K562 (cell line): ENCODE measurements at regions not wholly inside any gene's neighbourhood (a gene's known extent, or its start where the extent isn't known, plus 50 kb on each side); places are given as distances from the start of the nearest gene placed in this dataset.

Experiments
- ATAC-seq: fragments of 200-7000 bp; cut with Tn5 transposase; 3 replicates; pipeline ENCODE4 v1.9.1; 2020; ENCODE audit warnings: moderate library complexity
- BruUV-seq: library from RNA; stranded (reverse); fragments of 400-500 nt; replicated peaks from 2 replicates; lab custom pipeline; 2021; lab: Mats Ljungman, UMichigan
- CTCF ChIA-PET: fragments of 300-600 bp; formaldehyde crosslinking; extraction: SDS; loops from one replicate; lab custom pipeline; 2021; ENCODE audit warnings: low intra/inter-chr PET ratio; lab: Yijun Ruan, JAX
- POLR2A ChIA-PET: fragments of 300-600, 350-650 bp; sonication (Branson Sonifier 250); formaldehyde crosslinking; extraction: SDS; loops from one replicate; lab custom pipeline; 2021; ENCODE audit warnings: antibody characterized with exemption, inconsistent platforms; lab: Yijun Ruan, JAX
- DNase-seq, 4 experiments: peaks; one replicate each; pipeline versions ENCODE4 v3.0.0 to v3.0.0-alpha.2; 2011 to 2018; ENCODE audit warnings: low spot score in 3 of 4, mixed read lengths in 3 of 4; ENCODE audit errors: extremely low read depth in 1 of 4
- FAIRE-seq: peaks from 2 replicates; lab custom pipeline; 2011; peaks lifted over from hg19 to GRCh38; lab: Jason Lieb, UNC
- H2AFZ ChIP-seq: 2 replicates; pipeline ENCODE4 v1.6.0; 2011; ENCODE audit warnings: low read depth, low read length, control low read depth, inconsistent platforms
- H3K27ac ChIP-seq: fragments of 200-600 bp; 3 replicates; pipeline ENCODE4 v1.8.0; 2011; ENCODE audit warnings: low read depth, mild to moderate bottlenecking, control low read depth, inconsistent platforms, low read length, moderate library complexity, mixed read lengths; ENCODE audit errors: extremely low read depth
- H3K27me3 ChIP-seq, 2 experiments: fragments of 300-600 bp in 1 of 2; 2 replicates in 1 of 2; 3 replicates in 1 of 2; pipeline versions ENCODE4 v1.6.0 to v1.8.0; 2011; ENCODE audit warnings: inconsistent platforms in 2 of 2, low read length in 2 of 2, mild to moderate bottlenecking in 1 of 2, mixed read lengths in 1 of 2, moderate library complexity in 1 of 2; ENCODE audit not compliant: control insufficient read depth in 2 of 2, insufficient read depth in 2 of 2
- H3K36me3 ChIP-seq: fragments of 300-600 bp; 3 replicates; pipeline ENCODE4 v1.8.0; 2011; ENCODE audit warnings: mild to moderate bottlenecking, low read length, inconsistent platforms; ENCODE audit not compliant: control insufficient read depth, insufficient read depth
- H3K4me1 ChIP-seq, 2 experiments: fragments of 200-600 bp in 1 of 2; replicated peaks in 1 of 2; 2 replicates in 1 of 2; 3 replicates in 1 of 2; pipeline versions ENCODE4 v1.5.1 to v1.8.0; 2011; ENCODE audit warnings: inconsistent platforms in 2 of 2, low read length in 2 of 2, mild to moderate bottlenecking in 1 of 2, mixed read lengths in 1 of 2, moderate library complexity in 1 of 2; ENCODE audit not compliant: control insufficient read depth in 2 of 2, insufficient read depth in 2 of 2
- H3K4me2 ChIP-seq: 2 replicates; pipeline ENCODE4 v1.6.1; 2011; ENCODE audit warnings: low read length, control low read depth, inconsistent platforms, mixed read lengths; ENCODE audit not compliant: insufficient read depth
- H3K4me3 ChIP-seq: fragments of 200-600 bp; sonication (generic), shearing (Covaris generic); 2 replicates; pipeline ENCODE4 v1.5.1; 2016; ENCODE audit warnings: control low read depth, inconsistent platforms
- H3K79me2 ChIP-seq: fragments of 200-600 bp; 3 replicates; pipeline ENCODE4 v1.8.0; 2011; ENCODE audit warnings: low read length, inconsistent platforms; ENCODE audit not compliant: control insufficient read depth, insufficient read depth
- H3K9ac ChIP-seq, 2 experiments: 2 replicates each; pipeline versions ENCODE4 v1.6.0 to v1.6.1; 2011; ENCODE audit warnings: low read depth in 2 of 2, low read length in 2 of 2, control low read depth in 1 of 2, inconsistent platforms in 1 of 2, mild to moderate bottlenecking in 1 of 2, mixed read lengths in 1 of 2; ENCODE audit not compliant: insufficient read depth in 1 of 2
- H3K9me1 ChIP-seq: one replicate; pipeline ENCODE4 v1.6.0; 2011; ENCODE audit warnings: inconsistent platforms, mild to moderate bottlenecking, low read length, moderate library complexity; ENCODE audit not compliant: control insufficient read depth, insufficient read depth
- H3K9me3 ChIP-seq: replicated peaks from 2 replicates; pipeline ENCODE4 v1.5.1; 2011; ENCODE audit warnings: low read depth, low read length, inconsistent platforms; ENCODE audit not compliant: control insufficient read depth, insufficient read depth
- H4K20me1 ChIP-seq: replicated peaks from 2 replicates; pipeline ENCODE4 v1.6.1; 2011; ENCODE audit warnings: low read length, inconsistent platforms, mixed read lengths; ENCODE audit not compliant: control insufficient read depth, insufficient read depth
- CBFA2T2 ChIP-seq: fragments of 450-650 bp; conservative IDR thresholded peaks from 2 replicates; pipeline ENCODE4 v1.6.1; 2017; ENCODE audit warnings: mild to moderate bottlenecking
- CTCF ChIP-seq, 3 experiments: IDR thresholded peaks in 2 of 3; conservative IDR thresholded peaks in 1 of 3; 2 replicates each; pipeline ENCODE4 v1.5.1; 2011 to 2012; ENCODE audit warnings: low read length in 3 of 3, mild to moderate bottlenecking in 3 of 3, control low read depth in 2 of 3, improper control_type of control experiment in 1 of 3, inconsistent platforms in 1 of 3, low read depth in 1 of 3, mixed read lengths in 1 of 3, moderate library complexity in 1 of 3; ENCODE audit not compliant: insufficient read depth in 2 of 3
- GTF2F1 ChIP-seq: IDR thresholded peaks from 2 replicates; pipeline ENCODE4 v1.6.1; 2011; ENCODE audit warnings: low read depth, low read length, improper control_type of control experiment
- HOMEZ ChIP-seq: fragments of 250-450 bp; sonication (Bioruptor Pico); IDR thresholded peaks from 2 replicates; pipeline ENCODE4 v1.4.0; 2020; ENCODE audit warnings: mild to moderate bottlenecking, moderate library complexity
- IRF1 ChIP-seq: sonication (generic); formaldehyde crosslinking; IDR thresholded peaks from 2 replicates; pipeline ENCODE4 v1.8.0; 2022; ENCODE audit warnings: missing genetic modification reagents, mild to moderate bottlenecking, borderline replicate concordance
- MTA3 ChIP-seq: fragments of 450-650 bp; formaldehyde crosslinking; IDR thresholded peaks from 2 replicates; pipeline ENCODE4 v1.6.1; 2017; ENCODE audit warnings: mild to moderate bottlenecking, borderline replicate concordance
- PHB ChIP-seq: fragments of 250-450 bp; sonication (Bioruptor Pico); IDR thresholded peaks from 2 replicates; pipeline ENCODE4 v1.5.0; 2021
- STAT5A ChIP-seq: IDR thresholded peaks from 2 replicates; pipeline ENCODE4 v1.6.1; 2012; ENCODE audit warnings: low read length, inconsistent platforms, borderline replicate concordance
- ZBTB2 ChIP-seq: fragments of 450-650 bp; IDR thresholded peaks from 2 replicates; pipeline ENCODE4 v1.6.1; 2016; ENCODE audit warnings: antibody characterized with exemption
- ZFPM2 ChIP-seq: fragments of 250-450 bp; sonication (Bioruptor Pico); IDR thresholded peaks from 2 replicates; pipeline ENCODE4 v1.5.1; 2022; ENCODE audit warnings: mild to moderate bottlenecking
- ZNF280A ChIP-seq: fragments of 450-650 bp; IDR thresholded peaks from 2 replicates; pipeline ENCODE4 v1.6.1; 2018; ENCODE audit warnings: mild to moderate bottlenecking, low read depth; ENCODE audit not compliant: partially characterized antibody
- ZNF79 ChIP-seq: fragments of 250-450 bp; sonication (Bioruptor Pico); IDR thresholded peaks from 2 replicates; pipeline ENCODE4 v1.4.0; 2020; ENCODE audit warnings: low read depth, mild to moderate bottlenecking, moderate library complexity
- ZSCAN29 ChIP-seq: fragments of 450-650 bp; IDR thresholded peaks from 2 replicates; pipeline ENCODE4 v1.6.1; 2017
- WGBS: fragments of 100-300 bp; shearing (Covaris generic); methylation state at CpG from one replicate; pipeline ENCODE4 v1.1.6; 2016; ENCODE audit warnings: low coverage, mixed read lengths; ENCODE audit not compliant: insufficient coverage; ENCODE audit errors: missing lambda C conversion rate; 5-methylcytosine and 5-hydroxymethylcytosine counted together
- in situ Hi-C: fragments of 300-500 bp; cut with MboI; formaldehyde crosslinking; loops from 4 replicates; pipeline ENCODE4 v1.15.0; 2018; ENCODE audit warnings: inconsistent platforms, mixed read lengths
- intact Hi-C: fragments of 100-400 bp; cut with micrococcal nuclease; formaldehyde crosslinking; loops from 2 replicates; pipeline ENCODE4 v1.14.2; 2022

GRCh38 chr2:234550511-234551107 is 53.7 kb upstream of the ARL4C start (continued):
- TF ChIP-seq CTCF (IDR thresholded peaks at IDR 0.05 in 2 of 3, conservative IDR thresholded peaks at IDR 0.05 in 1 of 3; ENCODE audit: insufficient read depth in 2 of 3, low read depth in 1 of 3, low read length in 3 of 3), result peak; percentile 68 to 78 (median 73)
- no peak for TF ChIP-seq ZNF280A

GRCh38 chr2:234550056-234550455 is 53.2 kb upstream of the ARL4C start:
- no peaks in the 10 kb centered on the region for H3K9me1 ChIP-seq
- no peaks in the 10 kb centered on the region for H3K27me3 ChIP-seq
- H2AFZ ChIP-seq, result no peak overlapping the region
- ATAC-seq, result no peak
- BruUV-seq, result no TSS peak
- in situ Hi-C loops, result no loop called here
- no peaks in the 10 kb centered on the region for H3K9me3 ChIP-seq
- no peak for FAIRE-seq
- no peak for TF ChIP-seq HOMEZ (CRISPR knock-in tag)
- TF ChIP-seq PHB, result no peak
- TF ChIP-seq MTA3, result no peak
- no peak for TF ChIP-seq CBFA2T2
- no peak for TF ChIP-seq STAT5A
- TF ChIP-seq ZNF79, result no peak
- TF ChIP-seq ZFPM2 (CRISPR knock-in tag), result no peak
- no peak for TF ChIP-seq ZBTB2
- no peak for TF ChIP-seq GTF2F1
- TF ChIP-seq ZSCAN29, result no peak
- TF ChIP-seq IRF1 (CRISPR knock-in tag), result no peak
- TF ChIP-seq, all 486 proteins: peak for 0
- CTCF ChIA-PET, result interaction anchor here (1.7 kb wide), 1 partner anchor 567 kb away, joined by 8 read pairs; no protein-coding TSS in a partner anchor
- Histone ChIP-seq H3K4me2 (no peak overlapping the region), H3K27ac (no peak overlapping the region), H3K9ac (no peak overlapping the region), H4K20me1 (0 out of 2 replicates have a peak, but pooled peaks cover 4% of the 10 kb centered on the region), H3K4me1 (no peaks in the 10 kb centered on the region; a peak in 1 of 5 replicates), H3K79me2 (no peaks in the 10 kb centered on the region), H3K36me3 (no peaks in the 10 kb centered on the region), H3K4me3 (no peak overlapping the region)
- POLR2A ChIA-PET, result interaction anchor here (0.6 kb wide), 1 partner anchor 701 kb away, joined by 3 read pairs; no protein-coding TSS in a partner anchor
- WGBS, result 0% methylated on average over 7 of the region's 7 CpGs
- no peak for DNase-seq
- intact Hi-C loops, result loop anchor here (1.0 to 5.0 kb wide), 2 partner anchors 502 to 567 kb away; no protein-coding TSS in a partner anchor
